MM.1S (cell line): ENCODE measurements at regions not wholly inside any gene's neighbourhood (a gene's known extent, or its start where the extent isn't known, plus 50 kb on each side); places are given as distances from the start of the nearest gene placed in this dataset.

ENCODE experiments used
- DNase-seq: peaks from one replicate; pipeline ENCODE4 v3.0.0-alpha.2; 2015
- H2AFZ ChIP-seq: fragments of 300-600 bp; sonication (generic); 2 replicates; pipeline ENCODE4 v1.6.0; 2016; ENCODE audit warnings: antibody characterized with exemption, low read length
- H3F3A ChIP-seq: fragments of 300-600 bp; sonication (generic); 2 replicates; pipeline ENCODE4 v1.6.1; 2016; ENCODE audit warnings: mild to moderate bottlenecking, antibody characterized with exemption, low read length, moderate library complexity, mixed read lengths; ENCODE audit not compliant: insufficient read depth
- H3K27ac ChIP-seq: fragments of 300-600 bp; sonication (generic); 2 replicates; pipeline ENCODE4 v1.5.1; 2016; ENCODE audit warnings: mild to moderate bottlenecking, low read length
- H3K27me3 ChIP-seq: fragments of 300-600 bp; sonication (generic); replicated peaks from 2 replicates; pipeline ENCODE4 v1.6.0; 2016; ENCODE audit warnings: low read length; ENCODE audit not compliant: insufficient read depth
- H3K36me3 ChIP-seq: fragments of 300-600 bp; sonication (generic); replicated peaks from 2 replicates; pipeline ENCODE4 v1.6.1; 2016; ENCODE audit warnings: mild to moderate bottlenecking, low read length, mixed read lengths; ENCODE audit not compliant: insufficient read depth
- H3K4me1 ChIP-seq: fragments of 300-600 bp; sonication (generic); 2 replicates; pipeline ENCODE4 v1.6.1; 2016; ENCODE audit warnings: low read length, mixed read lengths
- H3K4me2 ChIP-seq: fragments of 300-600 bp; sonication (generic); 2 replicates; pipeline ENCODE4 v1.6.0; 2016; ENCODE audit warnings: low read depth, low read length
- H3K4me3 ChIP-seq: fragments of 300-600 bp; sonication (generic); 2 replicates; pipeline ENCODE4 v1.5.1; 2016; ENCODE audit warnings: low read length, mixed read lengths
- H3K79me2 ChIP-seq: fragments of 300-600 bp; sonication (generic); 2 replicates; pipeline ENCODE4 v1.6.1; 2016; ENCODE audit warnings: mixed run types, low read length, mixed read lengths
- H3K9ac ChIP-seq: fragments of 300-600 bp; sonication (generic); 2 replicates; pipeline ENCODE4 v1.6.1; 2016; ENCODE audit warnings: low read length, mixed read lengths
- H3K9me2 ChIP-seq: fragments of 300-600 bp; sonication (generic); replicated peaks from 2 replicates; pipeline ENCODE4 v1.6.1; 2016; ENCODE audit warnings: mild to moderate bottlenecking, low read length, mixed read lengths; ENCODE audit not compliant: insufficient read depth
- H3K9me3 ChIP-seq: fragments of 300-600 bp; sonication (generic); replicated peaks from 2 replicates; pipeline ENCODE4 v1.6.1; 2016; ENCODE audit warnings: mild to moderate bottlenecking, low read length, mixed read lengths; ENCODE audit not compliant: insufficient read depth
- H4K20me1 ChIP-seq: fragments of 300-600 bp; sonication (generic); 2 replicates; pipeline ENCODE4 v1.6.1; 2016; ENCODE audit warnings: mild to moderate bottlenecking, low read length, moderate library complexity, mixed read lengths; ENCODE audit not compliant: insufficient read depth
- EZH2 ChIP-seq: fragments of 300-600 bp; sonication (generic); optimal IDR thresholded peaks from 2 replicates; pipeline ENCODE3; 2017; ENCODE audit warnings: low read depth, mild to moderate bottlenecking, antibody characterized with exemption, low read length, mixed read lengths
- EZH2phosphoT487 ChIP-seq: fragments of 300-600 bp; sonication (generic); IDR thresholded peaks from 2 replicates; pipeline ENCODE4 v1.6.1; 2018; ENCODE audit warnings: antibody characterized with exemption, low read length
- TF ChIP-seq, protein P1 (sequence below): fragments of 300-600 bp; sonication (generic); IDR thresholded peaks from 2 replicates; pipeline ENCODE4 v1.5.1; 2016; ENCODE audit warnings: antibody characterized with exemption, low read length, mixed read lengths

DNA sequence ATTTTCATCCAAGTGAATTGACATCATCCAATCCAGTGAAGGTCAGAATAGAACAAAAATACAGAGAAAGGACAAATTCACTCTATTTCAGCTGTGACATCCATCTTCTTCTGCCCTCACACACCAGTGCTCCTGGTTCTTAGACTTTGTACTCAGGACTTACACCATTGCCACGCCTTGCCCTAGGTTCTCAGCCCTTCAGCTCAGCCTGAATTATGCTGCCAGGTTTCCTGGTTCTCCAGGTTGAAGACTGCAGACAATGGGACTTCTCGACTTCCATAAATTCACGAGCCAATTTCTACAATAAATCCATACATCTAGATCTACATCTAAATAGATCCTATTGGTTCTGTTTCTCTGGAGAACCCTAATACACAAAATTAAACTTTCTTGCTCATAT, 181.2 kb upstream of the KCND2 start:
- Histone ChIP-seq H3K79me2 (no peaks in the 10 kb centered on the region), H3K27ac (no peak overlapping the region), H3K36me3 (no peaks in the 10 kb centered on the region), H4K20me1 (no peaks in the 10 kb centered on the region), H3F3A (no peaks in the 10 kb centered on the region), H3K4me2 (no peak overlapping the region), H3K27me3 (no peaks in the 10 kb centered on the region), H2AFZ (no peak overlapping the region), H3K4me3 (no peak overlapping the region), H3K4me1 (no peaks in the 10 kb centered on the region), H3K9ac (no peak overlapping the region), H3K9me3 (no peaks in the 10 kb centered on the region), H3K9me2 (no peaks in the 10 kb centered on the region)
- TF ChIP-seq EZH2phosphoT487: no peak
- no peak for TF ChIP-seq EZH2
- TF ChIP-seq, protein P1, sequence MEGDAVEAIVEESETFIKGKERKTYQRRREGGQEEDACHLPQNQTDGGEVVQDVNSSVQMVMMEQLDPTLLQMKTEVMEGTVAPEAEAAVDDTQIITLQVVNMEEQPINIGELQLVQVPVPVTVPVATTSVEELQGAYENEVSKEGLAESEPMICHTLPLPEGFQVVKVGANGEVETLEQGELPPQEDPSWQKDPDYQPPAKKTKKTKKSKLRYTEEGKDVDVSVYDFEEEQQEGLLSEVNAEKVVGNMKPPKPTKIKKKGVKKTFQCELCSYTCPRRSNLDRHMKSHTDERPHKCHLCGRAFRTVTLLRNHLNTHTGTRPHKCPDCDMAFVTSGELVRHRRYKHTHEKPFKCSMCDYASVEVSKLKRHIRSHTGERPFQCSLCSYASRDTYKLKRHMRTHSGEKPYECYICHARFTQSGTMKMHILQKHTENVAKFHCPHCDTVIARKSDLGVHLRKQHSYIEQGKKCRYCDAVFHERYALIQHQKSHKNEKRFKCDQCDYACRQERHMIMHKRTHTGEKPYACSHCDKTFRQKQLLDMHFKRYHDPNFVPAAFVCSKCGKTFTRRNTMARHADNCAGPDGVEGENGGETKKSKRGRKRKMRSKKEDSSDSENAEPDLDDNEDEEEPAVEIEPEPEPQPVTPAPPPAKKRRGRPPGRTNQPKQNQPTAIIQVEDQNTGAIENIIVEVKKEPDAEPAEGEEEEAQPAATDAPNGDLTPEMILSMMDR: no peak
- DNase-seq: no peak

DNA sequence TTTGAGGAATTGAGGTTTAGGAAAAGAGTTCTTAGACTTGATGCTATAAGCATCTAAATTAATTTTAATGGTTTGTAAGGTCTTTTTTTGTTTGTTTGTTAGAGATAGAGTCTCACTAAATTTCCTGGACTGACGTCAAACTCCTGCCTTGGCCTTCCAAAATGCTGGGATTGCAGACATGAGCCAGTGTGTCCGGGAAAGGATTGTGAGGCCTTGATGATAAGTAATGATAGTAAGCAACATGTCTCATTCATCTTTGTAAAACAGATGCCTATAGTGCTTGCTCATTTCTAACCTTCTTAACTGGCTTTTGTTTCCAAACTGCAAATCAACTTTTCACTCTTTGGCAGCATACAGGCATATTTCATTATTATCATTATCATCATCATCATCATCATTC, 176.0 kb upstream of the KCND2 start:
- TF ChIP-seq EZH2phosphoT487 (no peak), EZH2 (no peak)
- TF ChIP-seq, protein P1: no peak
- no peaks in the 10 kb centered on the region for H3K4me1 ChIP-seq
- no peak overlapping the region for H3K9ac ChIP-seq
- H3K36me3 ChIP-seq: no peaks in the 10 kb centered on the region
- no peaks in the 10 kb centered on the region for H3K79me2 ChIP-seq
- no peak overlapping the region for H2AFZ ChIP-seq
- no peaks in the 10 kb centered on the region for H3K9me3 ChIP-seq
- no peaks in the 10 kb centered on the region for H4K20me1 ChIP-seq
- no peaks in the 10 kb centered on the region for H3K9me2 ChIP-seq
- DNase-seq: no peak
- no peaks in the 10 kb centered on the region for H3K27me3 ChIP-seq
- H3K27ac ChIP-seq: no peak overlapping the region
- H3K4me2 ChIP-seq: no peak overlapping the region
- H3F3A ChIP-seq: no peaks in the 10 kb centered on the region
- no peak overlapping the region for H3K4me3 ChIP-seq

DNA sequence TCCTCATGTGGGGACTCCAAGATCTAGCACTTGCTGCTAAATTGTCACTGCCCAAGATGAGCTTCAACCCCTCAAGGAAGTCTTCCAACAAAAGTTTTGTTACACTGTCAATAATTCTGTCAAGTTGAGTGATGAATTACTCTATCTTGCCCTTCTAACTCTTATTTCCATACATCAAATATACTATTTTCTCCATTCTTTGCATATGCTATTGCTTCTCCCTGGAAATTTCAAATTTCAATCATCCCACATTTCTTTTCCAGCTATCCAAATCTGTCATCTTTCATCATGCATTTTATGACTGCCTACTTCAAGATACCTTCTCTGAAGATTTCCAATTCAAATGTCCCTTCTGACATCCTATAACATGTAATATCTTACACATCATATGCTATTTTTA, 175.2 kb upstream of the KCND2 start:
- no peaks in the 10 kb centered on the region for H4K20me1 ChIP-seq
- no peaks in the 10 kb centered on the region for H3K36me3 ChIP-seq
- no peak overlapping the region for H3K9ac ChIP-seq
- H3K4me2 ChIP-seq: no peak overlapping the region
- H3K9me3 ChIP-seq: no peaks in the 10 kb centered on the region
- no peaks in the 10 kb centered on the region for H3K4me1 ChIP-seq
- no peak overlapping the region for H2AFZ ChIP-seq
- TF ChIP-seq EZH2: no peak
- TF ChIP-seq, protein P1: no peak
- no peak for TF ChIP-seq EZH2phosphoT487
- H3K27ac ChIP-seq: no peak overlapping the region
- no peak overlapping the region for H3K4me3 ChIP-seq
- DNase-seq: no peak
- no peaks in the 10 kb centered on the region for H3K79me2 ChIP-seq
- H3K27me3 ChIP-seq: no peaks in the 10 kb centered on the region
- H3F3A ChIP-seq: no peaks in the 10 kb centered on the region
- H3K9me2 ChIP-seq: no peaks in the 10 kb centered on the region

DNA sequence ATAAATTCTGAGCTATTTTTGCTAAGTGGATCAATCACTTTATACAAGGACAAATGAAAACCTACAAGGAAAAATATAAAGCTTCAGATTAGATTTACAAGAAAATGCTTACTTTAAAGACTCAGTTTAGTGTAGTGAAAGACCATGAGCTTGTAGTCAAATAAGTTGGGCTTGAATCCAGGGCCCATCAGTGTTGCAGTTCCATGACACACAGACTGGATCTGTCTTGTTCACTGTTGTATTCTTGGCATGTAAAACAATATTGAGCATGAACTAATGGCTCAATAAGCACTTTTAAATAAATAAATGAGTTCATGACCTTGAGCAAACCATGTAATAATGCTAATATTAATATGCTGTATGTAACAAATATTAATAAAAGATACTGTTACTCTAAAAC, 164.6 kb upstream of the KCND2 start:
- H3K36me3 ChIP-seq: no peaks in the 10 kb centered on the region
- H3K27ac ChIP-seq: no peak overlapping the region
- H3F3A ChIP-seq: no peaks in the 10 kb centered on the region
- H3K9me2 ChIP-seq: no peaks in the 10 kb centered on the region
- no peak overlapping the region for H2AFZ ChIP-seq
- H3K4me2 ChIP-seq: no peak overlapping the region
- no peak for DNase-seq
- TF ChIP-seq, protein P1: no peak
- no peak for TF ChIP-seq EZH2
- no peak for TF ChIP-seq EZH2phosphoT487
- no peaks in the 10 kb centered on the region for H3K27me3 ChIP-seq
- no peaks in the 10 kb centered on the region for H3K79me2 ChIP-seq
- no peak overlapping the region for H3K9ac ChIP-seq
- H3K4me1 ChIP-seq: no peaks in the 10 kb centered on the region
- H3K9me3 ChIP-seq: no peaks in the 10 kb centered on the region
- no peaks in the 10 kb centered on the region for H4K20me1 ChIP-seq
- H3K4me3 ChIP-seq: no peak overlapping the region
